Large intestine (tissue), 3 donors: ENCODE measurements at regions not wholly inside any gene's neighbourhood (a gene's known extent, or its start where the extent isn't known, plus 50 kb on each side); places are given as distances from the start of the nearest gene placed in this dataset.

ENCODE experiments used
- DNase-seq, 2 donors: peaks; one replicate each; pipeline versions ENCODE4 v3.0.0 to v3.0.0-alpha.2; 2013
- H3K27ac ChIP-seq: one replicate; pipeline ENCODE4 v1.5.1; 2013; ENCODE audit warnings: low read length
- H3K27me3 ChIP-seq: 2 replicates; pipeline ENCODE4 v1.6.1; 2013; ENCODE audit warnings: low read length; ENCODE audit not compliant: control insufficient read depth, insufficient read depth
- H3K36me3 ChIP-seq: 2 replicates; pipeline ENCODE4 v1.6.1; 2013; ENCODE audit warnings: low read length; ENCODE audit not compliant: control insufficient read depth, insufficient read depth
- H3K4me1 ChIP-seq: one replicate; pipeline ENCODE4 v1.6.1; 2013; ENCODE audit warnings: low read length; ENCODE audit not compliant: control insufficient read depth, insufficient read depth
- H3K4me3 ChIP-seq: one replicate; pipeline ENCODE4 v1.5.1; 2013; ENCODE audit warnings: low read length
- H3K9me3 ChIP-seq: one replicate; pipeline ENCODE4 v1.6.1; 2013; ENCODE audit warnings: mild to moderate bottlenecking, low read depth, low read length, moderate library complexity; ENCODE audit not compliant: control insufficient read depth
- WGBS: methylation state at CpG from one replicate; pipeline ENCODE4 v1.1.5; 2013; ENCODE audit warnings: low lambda C conversion rate; ENCODE audit not compliant: insufficient coverage; 5-methylcytosine and 5-hydroxymethylcytosine counted together

- Histone ChIP-seq H3K4me1 (no peaks in the 10 kb centered on the region), H3K27ac (no peak overlapping the region), H3K4me3 (no peak overlapping the region), H3K36me3 (no peaks in the 10 kb centered on the region), H3K27me3 (no peaks in the 10 kb centered on the region), H3K9me3 (no peaks in the 10 kb centered on the region)
- WGBS: 70% methylated on average over 3 of the region's 9 CpGs
- no peak for DNase-seq
These were observed 567.3 kb upstream of the ZNF717 start for GRCh38 chr3:76352511-76353284.

GRCh38 chr3:76353683-76354082 lies 568.3 kb upstream of the ZNF717 start:
- H3K9me3 ChIP-seq: no peaks in the 10 kb centered on the region
- no peaks in the 10 kb centered on the region for H3K36me3 ChIP-seq
- H3K27me3 ChIP-seq: no peaks in the 10 kb centered on the region
- no peak overlapping the region for H3K4me3 ChIP-seq
- H3K4me1 ChIP-seq: no peaks in the 10 kb centered on the region
- WGBS: 79% methylated on average over 7 of the region's 9 CpGs
- DNase-seq: no peak
- no peak overlapping the region for H3K27ac ChIP-seq

GRCh38 chr3:76361010-76361409 lies 575.7 kb upstream of the ZNF717 start:
- Histone ChIP-seq H3K27ac (no peak overlapping the region), H3K4me3 (no peak overlapping the region), H3K9me3 (no peaks in the 10 kb centered on the region), H3K27me3 (no peaks in the 10 kb centered on the region), H3K4me1 (no peaks in the 10 kb centered on the region), H3K36me3 (no peaks in the 10 kb centered on the region)
- DNase-seq: no peak
- no CpG with 5 or more reads among the region's 1 CpG for WGBS

- Histone ChIP-seq H3K27me3 (no peaks in the 10 kb centered on the region), H3K36me3 (no peaks in the 10 kb centered on the region), H3K4me3 (no peak overlapping the region), H3K9me3 (no peaks in the 10 kb centered on the region), H3K27ac (no peak overlapping the region), H3K4me1 (no peaks in the 10 kb centered on the region)
- no peak for DNase-seq
- WGBS: 100% methylated on average over 1 of the region's 6 CpGs
These were observed 577.3 kb upstream of the ZNF717 start for GRCh38 chr3:76362643-76363042.

GRCh38 chr3:76365275-76365674 lies 579.9 kb upstream of the ZNF717 start:
- Histone ChIP-seq H3K27ac (no peak overlapping the region), H3K9me3 (no peaks in the 10 kb centered on the region), H3K36me3 (no peaks in the 10 kb centered on the region), H3K4me3 (no peak overlapping the region), H3K4me1 (no peaks in the 10 kb centered on the region), H3K27me3 (no peaks in the 10 kb centered on the region)
- WGBS: 100% methylated on average over 1 of the region's 3 CpGs
- DNase-seq: no peak

GRCh38 chr3:76367281-76367680 lies 581.9 kb upstream of the ZNF717 start:
- H3K27ac ChIP-seq: no peak overlapping the region
- no peaks in the 10 kb centered on the region for H3K36me3 ChIP-seq
- no CpG with 5 or more reads among the region's 2 CpGs for WGBS
- no peaks in the 10 kb centered on the region for H3K4me1 ChIP-seq
- no peaks in the 10 kb centered on the region for H3K9me3 ChIP-seq
- H3K27me3 ChIP-seq: no peaks in the 10 kb centered on the region
- no peak overlapping the region for H3K4me3 ChIP-seq
- DNase-seq: no peak

GRCh38 chr3:76369170-76369569 lies 583.8 kb upstream of the ZNF717 start:
- no peaks in the 10 kb centered on the region for H3K4me1 ChIP-seq
- no peak overlapping the region for H3K4me3 ChIP-seq
- H3K36me3 ChIP-seq: no peaks in the 10 kb centered on the region
- WGBS: 88% methylated on average over 4 of the region's 5 CpGs
- H3K9me3 ChIP-seq: no peaks in the 10 kb centered on the region
- no peaks in the 10 kb centered on the region for H3K27me3 ChIP-seq
- DNase-seq: no peak
- no peak overlapping the region for H3K27ac ChIP-seq

GRCh38 chr3:76370749-76371520 lies 585.6 kb upstream of the ZNF717 start:
- WGBS: 100% methylated on average over 1 of the region's 4 CpGs
- no peaks in the 10 kb centered on the region for H3K36me3 ChIP-seq
- no peaks in the 10 kb centered on the region for H3K27me3 ChIP-seq
- no peaks in the 10 kb centered on the region for H3K9me3 ChIP-seq
- no peak overlapping the region for H3K27ac ChIP-seq
- no peaks in the 10 kb centered on the region for H3K4me1 ChIP-seq
- H3K4me3 ChIP-seq: no peak overlapping the region
- DNase-seq: no peak

GRCh38 chr3:76372497-76372896 lies 587.1 kb upstream of the ZNF717 start:
- no peaks in the 10 kb centered on the region for H3K4me1 ChIP-seq
- no peak overlapping the region for H3K27ac ChIP-seq
- H3K9me3 ChIP-seq: no peaks in the 10 kb centered on the region
- no peak for DNase-seq
- WGBS: no CpG with 5 or more reads among the region's 2 CpGs
- H3K27me3 ChIP-seq: no peaks in the 10 kb centered on the region
- H3K36me3 ChIP-seq: no peaks in the 10 kb centered on the region
- H3K4me3 ChIP-seq: no peak overlapping the region

- Histone ChIP-seq H3K4me1 (no peaks in the 10 kb centered on the region), H3K27me3 (no peaks in the 10 kb centered on the region)
These were observed 591.7 kb upstream of the ZNF717 start for GRCh38 chr3:76377074-76377473.

More at GRCh38 chr3:76377074-76377473, 591.7 kb upstream of the ZNF717 start:
- Histone ChIP-seq H3K27ac (no peak overlapping the region), H3K9me3 (no peaks in the 10 kb centered on the region), H3K36me3 (no peaks in the 10 kb centered on the region), H3K4me3 (no peak overlapping the region)
- 67% methylated on average over 1 of the region's 1 CpG for WGBS
- no peak for DNase-seq
